GM23338 (cell line): ENCODE measurements at regions not wholly inside any gene's neighbourhood (a gene's known extent, or its start where the extent isn't known, plus 50 kb on each side); places are given as distances from the start of the nearest gene placed in this dataset.

Experiments
- ATAC-seq: fragments of 200-7000 bp; cut with Tn5 transposase; 3 replicates; pipeline ENCODE4 v1.9.1; 2020
- DNase-seq: peaks from one replicate; pipeline ENCODE4 v3.0.0-alpha.2; 2015; ENCODE audit warnings: low spot score
- H2AFZ ChIP-seq: fragments of 200-600 bp; sonication (generic); 2 replicates; pipeline ENCODE4 v1.8.0; 2016; ENCODE audit warnings: antibody characterized with exemption, mild to moderate bottlenecking, moderate library complexity
- H3F3A ChIP-seq: fragments of 200-600 bp; sonication (generic); replicated peaks from 2 replicates; pipeline ENCODE4 v1.8.0; 2017; ENCODE audit warnings: antibody characterized with exemption, mixed run types, low read depth
- H3K27ac ChIP-seq: fragments of 200-600 bp; sonication (generic); 2 replicates; pipeline ENCODE4 v1.6.1; 2016; ENCODE audit warnings: low read depth
- H3K27me3 ChIP-seq: fragments of 200-600 bp; sonication (generic); 2 replicates; pipeline ENCODE4 v1.8.0; 2016; ENCODE audit warnings: mild to moderate bottlenecking, mixed run types, moderate library complexity; ENCODE audit not compliant: insufficient read depth
- H3K36me3 ChIP-seq: fragments of 200-600 bp; sonication (generic); 2 replicates; pipeline ENCODE4 v1.8.0; 2016; ENCODE audit warnings: mild to moderate bottlenecking; ENCODE audit not compliant: insufficient read depth
- H3K4me1 ChIP-seq: fragments of 200-600 bp; sonication (generic); 2 replicates; pipeline ENCODE4 v1.8.0; 2016; ENCODE audit warnings: mild to moderate bottlenecking, moderate library complexity; ENCODE audit not compliant: insufficient read depth
- H3K4me2 ChIP-seq: fragments of 200-600 bp; sonication (generic); 2 replicates; pipeline ENCODE4 v1.7.1; 2017; ENCODE audit warnings: mixed run types
- H3K4me3 ChIP-seq: fragments of 200-600 bp; sonication (generic); 2 replicates; pipeline ENCODE4 v1.6.1; 2016; ENCODE audit warnings: mixed run types
- H3K79me2 ChIP-seq: fragments of 200-600 bp; sonication (generic); replicated peaks from 2 replicates; pipeline ENCODE4 v1.8.0; 2017; ENCODE audit warnings: mild to moderate bottlenecking; ENCODE audit not compliant: insufficient read depth
- H3K9me2 ChIP-seq: fragments of 200-600 bp; sonication (generic); 2 replicates; pipeline ENCODE4 v1.8.0; 2017; ENCODE audit not compliant: insufficient read depth
- H4K20me1 ChIP-seq: fragments of 200-600 bp; sonication (generic); replicated peaks from 2 replicates; pipeline ENCODE4 v1.8.0; 2017; ENCODE audit warnings: mild to moderate bottlenecking; ENCODE audit not compliant: insufficient read depth
- H3K27ac Mint-ChIP-seq: 2 replicates; pipeline ENCODE4 v1.8.0; 2020; ENCODE audit warnings: inconsistent platforms, mild to moderate bottlenecking, moderate library complexity, mixed read lengths
- H3K27me3 Mint-ChIP-seq: 3 replicates; pipeline ENCODE4 v1.8.0; 2022; ENCODE audit warnings: low read depth, mild to moderate bottlenecking, moderate library complexity, mixed read lengths, inconsistent platforms; ENCODE audit not compliant: insufficient read depth, poor library complexity
- H3K36me3 Mint-ChIP-seq: 3 replicates; pipeline ENCODE4 v1.8.0; 2021; ENCODE audit warnings: low read depth, mild to moderate bottlenecking, inconsistent platforms, moderate library complexity, mixed read lengths
- H3K4me1 Mint-ChIP-seq: 3 replicates; pipeline ENCODE4 v1.8.0; 2020; ENCODE audit warnings: mild to moderate bottlenecking, inconsistent platforms, mixed read lengths
- H3K4me3 Mint-ChIP-seq: 3 replicates; pipeline ENCODE4 v1.8.0; 2021; ENCODE audit warnings: moderate library complexity, mild to moderate bottlenecking, inconsistent platforms, mixed read lengths
- H3K9me3 Mint-ChIP-seq: 3 replicates; pipeline ENCODE4 v1.8.0; 2020; ENCODE audit warnings: moderate library complexity, mild to moderate bottlenecking, inconsistent platforms, mixed read lengths
- JUNB ChIP-seq: IDR thresholded peaks from one replicate; pipeline ENCODE4 v1.6.1; 2016; ENCODE audit warnings: antibody characterized with exemption; ENCODE audit not compliant: unreplicated experiment
- NANOG ChIP-seq: IDR thresholded peaks from 2 replicates; pipeline ENCODE4 v1.6.1; 2016; ENCODE audit warnings: antibody characterized with exemption, borderline replicate concordance
- ZNF114 ChIP-seq: fragments of 250-450 bp; sonication (Bioruptor Pico); IDR thresholded peaks from 2 replicates; pipeline ENCODE4 v1.5.0; 2020; ENCODE audit warnings: mild to moderate bottlenecking, moderate library complexity
- TF ChIP-seq, protein P1 (sequence below): fragments of 250-450 bp; sonication (Bioruptor Pico); IDR thresholded peaks from 2 replicates; pipeline ENCODE4 v1.5.0; 2020; ENCODE audit warnings: mild to moderate bottlenecking, moderate library complexity

DNA sequence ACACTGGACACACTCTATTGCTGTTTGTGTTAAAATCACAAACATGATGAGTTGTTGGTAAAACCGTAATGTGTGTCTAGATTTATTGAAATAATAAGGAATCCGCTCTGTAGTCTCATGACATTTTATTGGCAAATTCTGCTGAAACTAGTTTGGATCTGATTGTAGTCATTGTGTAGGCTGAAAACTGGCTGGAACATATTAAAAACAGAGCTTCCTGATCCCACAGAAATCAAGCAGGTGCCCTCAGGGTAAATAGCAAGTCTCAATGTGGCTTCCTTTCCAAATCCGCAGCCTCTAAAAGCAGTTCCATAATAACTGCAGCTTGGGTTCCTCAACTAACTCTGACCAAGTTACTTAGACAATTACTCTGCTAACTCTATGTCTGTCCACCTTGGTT, 427.5 kb upstream of the KIF2A start:
- H3K36me3 Mint-ChIP-seq = peaks cover 2% of the 10 kb centered on the region
- no peak for ATAC-seq

DNA sequence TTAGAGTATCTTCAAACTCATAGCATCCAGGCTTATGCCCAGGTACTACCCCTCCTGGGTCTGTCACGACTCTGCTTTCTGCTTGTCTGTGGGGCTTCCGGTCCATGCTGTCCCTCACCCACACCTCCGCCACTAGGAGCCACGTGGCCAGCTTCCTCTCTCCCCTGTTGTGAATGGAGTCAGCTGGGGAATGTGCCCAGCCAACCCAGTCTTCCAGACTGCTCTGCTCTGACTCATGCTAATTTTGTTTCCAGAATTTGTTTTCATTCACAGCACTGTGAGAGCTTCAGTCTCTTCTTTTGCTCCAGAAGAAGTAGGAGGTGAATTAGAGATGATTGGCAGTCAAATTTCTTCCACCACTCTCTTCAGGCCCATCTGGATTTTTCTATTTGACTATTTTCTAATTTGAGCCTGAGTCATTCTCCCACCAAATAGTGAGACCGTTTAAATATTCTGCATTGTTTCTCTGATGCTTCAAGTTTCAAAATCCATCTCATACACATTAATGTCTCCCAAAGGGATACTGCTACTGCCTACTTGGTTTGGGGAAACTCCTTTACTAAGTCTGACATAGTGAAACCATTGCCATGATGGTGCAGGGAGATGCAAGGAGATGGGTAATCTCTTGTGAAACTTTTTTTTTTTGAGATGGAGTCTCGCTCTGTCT, 424.1 kb upstream of the KIF2A start:
- Histone ChIP-seq H3K4me3 (no peak overlapping the region), H2AFZ (peak overlapping the region; percentile 59; the same call in 1 of the 2 replicates), H3K4me2 (no peak overlapping the region), H3K9me2 (no peaks in the 10 kb centered on the region), H4K20me1 (no peaks in the 10 kb centered on the region), H3F3A (no peaks in the 10 kb centered on the region), H3K4me1 (no peaks in the 10 kb centered on the region), H3K79me2 (no peaks in the 10 kb centered on the region), H3K27me3 (no peaks in the 10 kb centered on the region), H3K27ac (no peak overlapping the region), H3K36me3 (no peaks in the 10 kb centered on the region)
- Mint-ChIP-seq H3K4me1 (peaks cover 3% of the 10 kb centered on the region; the same call in 1 of the 3 replicates), H3K36me3 (no peaks in the 10 kb centered on the region), H3K9me3 (no peaks in the 10 kb centered on the region), H3K27me3 (peaks cover 3% of the 10 kb centered on the region), H3K27ac (no peak overlapping the region), H3K4me3 (no peak overlapping the region)
- DNase-seq = no peak
- peak; percentile 34; the same call in 2 of the 3 replicates for ATAC-seq
- no peak for TF ChIP-seq JUNB
- TF ChIP-seq, protein P1, sequence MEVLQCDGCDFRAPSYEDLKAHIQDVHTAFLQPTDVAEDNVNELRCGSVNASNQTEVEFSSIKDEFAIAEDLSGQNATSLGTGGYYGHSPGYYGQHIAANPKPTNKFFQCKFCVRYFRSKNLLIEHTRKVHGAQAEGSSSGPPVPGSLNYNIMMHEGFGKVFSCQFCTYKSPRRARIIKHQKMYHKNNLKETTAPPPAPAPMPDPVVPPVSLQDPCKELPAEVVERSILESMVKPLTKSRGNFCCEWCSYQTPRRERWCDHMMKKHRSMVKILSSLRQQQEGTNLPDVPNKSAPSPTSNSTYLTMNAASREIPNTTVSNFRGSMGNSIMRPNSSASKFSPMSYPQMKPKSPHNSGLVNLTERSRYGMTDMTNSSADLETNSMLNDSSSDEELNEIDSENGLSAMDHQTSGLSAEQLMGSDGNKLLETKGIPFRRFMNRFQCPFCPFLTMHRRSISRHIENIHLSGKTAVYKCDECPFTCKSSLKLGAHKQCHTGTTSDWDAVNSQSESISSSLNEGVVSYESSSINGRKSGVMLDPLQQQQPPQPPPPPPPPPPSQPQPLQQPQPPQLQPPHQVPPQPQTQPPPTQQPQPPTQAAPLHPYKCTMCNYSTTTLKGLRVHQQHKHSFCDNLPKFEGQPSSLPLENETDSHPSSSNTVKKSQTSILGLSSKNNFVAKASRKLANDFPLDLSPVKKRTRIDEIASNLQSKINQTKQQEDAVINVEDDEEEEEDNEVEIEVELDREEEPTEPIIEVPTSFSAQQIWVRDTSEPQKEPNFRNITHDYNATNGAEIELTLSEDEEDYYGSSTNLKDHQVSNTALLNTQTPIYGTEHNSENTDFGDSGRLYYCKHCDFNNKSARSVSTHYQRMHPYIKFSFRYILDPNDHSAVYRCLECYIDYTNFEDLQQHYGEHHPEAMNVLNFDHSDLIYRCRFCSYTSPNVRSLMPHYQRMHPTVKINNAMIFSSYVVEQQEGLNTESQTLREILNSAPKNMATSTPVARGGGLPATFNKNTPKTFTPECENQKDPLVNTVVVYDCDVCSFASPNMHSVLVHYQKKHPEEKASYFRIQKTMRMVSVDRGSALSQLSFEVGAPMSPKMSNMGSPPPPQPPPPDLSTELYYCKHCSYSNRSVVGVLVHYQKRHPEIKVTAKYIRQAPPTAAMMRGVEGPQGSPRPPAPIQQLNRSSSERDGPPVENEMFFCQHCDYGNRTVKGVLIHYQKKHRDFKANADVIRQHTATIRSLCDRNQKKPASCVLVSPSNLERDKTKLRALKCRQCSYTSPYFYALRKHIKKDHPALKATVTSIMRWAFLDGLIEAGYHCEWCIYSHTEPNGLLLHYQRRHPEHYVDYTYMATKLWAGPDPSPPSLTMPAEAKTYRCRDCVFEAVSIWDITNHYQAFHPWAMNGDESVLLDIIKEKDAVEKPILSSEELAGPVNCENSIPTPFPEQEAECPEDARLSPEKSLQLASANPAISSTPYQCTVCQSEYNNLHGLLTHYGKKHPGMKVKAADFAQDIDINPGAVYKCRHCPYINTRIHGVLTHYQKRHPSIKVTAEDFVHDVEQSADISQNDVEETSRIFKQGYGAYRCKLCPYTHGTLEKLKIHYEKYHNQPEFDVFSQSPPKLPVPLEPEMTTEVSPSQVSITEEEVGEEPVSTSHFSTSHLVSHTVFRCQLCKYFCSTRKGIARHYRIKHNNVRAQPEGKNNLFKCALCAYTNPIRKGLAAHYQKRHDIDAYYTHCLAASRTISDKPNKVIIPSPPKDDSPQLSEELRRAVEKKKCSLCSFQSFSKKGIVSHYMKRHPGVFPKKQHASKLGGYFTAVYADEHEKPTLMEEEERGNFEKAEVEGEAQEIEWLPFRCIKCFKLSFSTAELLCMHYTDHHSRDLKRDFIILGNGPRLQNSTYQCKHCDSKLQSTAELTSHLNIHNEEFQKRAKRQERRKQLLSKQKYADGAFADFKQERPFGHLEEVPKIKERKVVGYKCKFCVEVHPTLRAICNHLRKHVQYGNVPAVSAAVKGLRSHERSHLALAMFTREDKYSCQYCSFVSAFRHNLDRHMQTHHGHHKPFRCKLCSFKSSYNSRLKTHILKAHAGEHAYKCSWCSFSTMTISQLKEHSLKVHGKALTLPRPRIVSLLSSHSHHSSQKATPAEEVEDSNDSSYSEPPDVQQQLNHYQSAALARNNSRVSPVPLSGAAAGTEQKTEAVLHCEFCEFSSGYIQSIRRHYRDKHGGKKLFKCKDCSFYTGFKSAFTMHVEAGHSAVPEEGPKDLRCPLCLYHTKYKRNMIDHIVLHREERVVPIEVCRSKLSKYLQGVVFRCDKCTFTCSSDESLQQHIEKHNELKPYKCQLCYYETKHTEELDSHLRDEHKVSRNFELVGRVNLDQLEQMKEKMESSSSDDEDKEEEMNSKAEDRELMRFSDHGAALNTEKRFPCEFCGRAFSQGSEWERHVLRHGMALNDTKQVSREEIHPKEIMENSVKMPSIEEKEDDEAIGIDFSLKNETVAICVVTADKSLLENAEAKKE = no peak
- TF ChIP-seq ZNF114 = no peak

More for the DNA sequence above, 427.5 kb upstream of the KIF2A start:
- Mint-ChIP-seq H3K27me3 (peaks cover 3% of the 10 kb centered on the region), H3K27ac (no peak overlapping the region), H3K4me1 (no peaks in the 10 kb centered on the region), H3K9me3 (peaks cover 1% of the 10 kb centered on the region; the same call in 2 of the 3 replicates), H3K4me3 (no peak overlapping the region)
- no peak for DNase-seq
- Histone ChIP-seq H3K79me2 (no peaks in the 10 kb centered on the region), H3K9me2 (no peaks in the 10 kb centered on the region), H2AFZ (no peak overlapping the region; the same call in 1 of the 2 replicates), H3K4me1 (no peaks in the 10 kb centered on the region), H3F3A (no peaks in the 10 kb centered on the region), H4K20me1 (no peaks in the 10 kb centered on the region), H3K36me3 (no peaks in the 10 kb centered on the region), H3K4me3 (no peak overlapping the region), H3K4me2 (no peak overlapping the region), H3K27ac (no peak overlapping the region), H3K27me3 (no peaks in the 10 kb centered on the region)
- TF ChIP-seq NANOG = no peak
